Right lung (tissue), 2 donors: ENCODE measurements at regions not wholly inside any gene's neighbourhood (a gene's known extent, or its start where the extent isn't known, plus 50 kb on each side); places are given as distances from the start of the nearest gene placed in this dataset.
"Not testable (repeated sequence)": the region's sequence is repeated elsewhere in the genome, so short reads cannot be mapped to it uniquely, and the experiment has no call there.

ENCODE experiments used
- DNase-seq, 2 donors: peaks; one replicate each; pipeline ENCODE4 v3.0.0-alpha.2; 2013

DNA sequence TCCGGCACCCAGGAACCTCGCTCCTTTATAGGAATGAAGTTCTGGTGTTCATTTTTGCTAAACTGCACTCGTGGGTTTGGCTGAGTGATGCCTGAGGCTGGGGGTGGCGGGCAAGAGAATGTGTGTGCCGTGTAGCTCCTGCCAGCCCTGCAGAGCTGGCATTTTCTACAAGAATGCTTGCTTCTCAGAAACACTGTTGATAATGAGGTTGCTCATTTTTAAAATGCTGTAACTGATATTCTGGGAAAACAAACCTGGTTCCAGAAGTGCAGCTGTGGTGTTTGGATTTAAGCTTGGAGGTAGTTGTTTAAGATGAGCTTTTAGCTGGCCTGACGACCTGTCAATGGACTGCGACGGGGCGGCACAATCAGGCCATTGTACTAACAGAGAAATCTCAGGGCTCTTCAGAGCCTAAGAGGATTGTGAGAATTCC, 511.9 kb upstream of the TNP1 start:
- no peak for DNase-seq

GRCh38 chr2:217370391-217370790, 510.5 kb upstream of the TNP1 start:
- DNase-seq: no peak

DNA sequence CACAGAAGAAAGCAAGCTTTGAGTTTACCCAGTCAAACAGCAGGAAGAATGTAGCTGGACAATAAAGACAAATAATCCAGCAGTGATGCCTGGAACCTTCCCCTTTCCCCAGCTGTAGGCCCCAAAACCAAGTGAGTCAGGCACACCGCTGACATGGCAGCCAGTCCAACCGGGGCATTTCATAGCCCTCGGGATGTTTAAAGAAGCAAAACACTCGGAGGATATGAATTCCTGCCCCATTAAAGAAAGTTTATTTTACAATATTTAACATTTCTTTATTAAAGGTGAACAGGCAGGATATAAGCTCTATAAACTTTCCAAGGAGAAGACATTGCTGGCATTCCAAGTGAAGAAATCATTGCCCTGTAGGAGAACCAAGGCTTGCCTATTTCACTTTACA, 507.6 kb upstream of the TNP1 start:
- no peak for DNase-seq

- no peak for DNase-seq
These were observed 507.1 kb upstream of the TNP1 start for GRCh38 chr2:217366966-217367365.

- DNase-seq: no peak
These were observed 506.5 kb upstream of the TNP1 start for GRCh38 chr2:217366266-217366895.

DNA sequence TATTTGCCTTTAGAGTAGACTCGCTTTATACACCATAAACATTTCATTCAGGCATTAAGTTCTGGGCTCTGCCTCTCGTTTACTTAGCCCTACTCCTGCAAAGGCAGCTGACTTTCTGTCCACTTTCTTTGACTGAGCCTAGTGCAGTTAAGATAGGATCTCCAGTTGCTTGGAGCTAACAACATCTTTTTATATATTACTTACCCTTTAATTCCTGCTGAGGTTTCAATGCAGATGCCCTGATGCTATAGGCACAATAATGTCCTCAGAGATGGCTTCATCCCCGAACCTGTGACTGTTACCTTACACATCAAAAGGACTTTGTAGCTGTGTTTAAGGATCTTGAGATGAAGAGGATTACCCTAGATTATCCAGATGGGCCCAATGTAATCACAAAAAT, 505.8 kb upstream of the TNP1 start:
- no peak for DNase-seq

GRCh38 chr2:217364224-217364623, 504.4 kb upstream of the TNP1 start:
- DNase-seq: no peak

GRCh38 chr2:217363470-217363869, 503.6 kb upstream of the TNP1 start:
- no peak for DNase-seq

GRCh38 chr2:217362710-217363109, 502.8 kb upstream of the TNP1 start:
- DNase-seq: no peak

DNA sequence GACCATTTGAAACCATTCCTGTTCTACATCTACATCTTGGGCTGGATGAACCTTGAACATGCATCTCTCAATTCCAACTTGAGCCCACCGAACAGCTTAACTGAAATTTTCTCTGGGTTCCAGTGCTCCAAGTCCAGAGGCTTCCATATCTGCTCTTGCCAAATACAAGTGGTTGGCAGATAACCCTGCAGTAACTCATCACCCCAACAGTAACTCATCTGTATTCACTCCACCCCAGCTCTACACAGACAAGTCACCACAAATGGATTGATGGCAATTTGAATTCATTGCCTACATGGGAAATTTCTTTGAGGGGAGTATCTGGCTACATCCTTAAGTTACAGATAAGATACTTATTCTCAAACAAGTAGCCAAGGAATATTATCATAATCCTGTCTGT, 502.4 kb upstream of the TNP1 start:
- DNase-seq: no peak

GRCh38 chr2:217361483-217361880, 501.6 kb upstream of the TNP1 start:
- DNase-seq: no peak

GRCh38 chr2:217360781-217361482, 501.1 kb upstream of the TNP1 start:
- no peak for DNase-seq

DNA sequence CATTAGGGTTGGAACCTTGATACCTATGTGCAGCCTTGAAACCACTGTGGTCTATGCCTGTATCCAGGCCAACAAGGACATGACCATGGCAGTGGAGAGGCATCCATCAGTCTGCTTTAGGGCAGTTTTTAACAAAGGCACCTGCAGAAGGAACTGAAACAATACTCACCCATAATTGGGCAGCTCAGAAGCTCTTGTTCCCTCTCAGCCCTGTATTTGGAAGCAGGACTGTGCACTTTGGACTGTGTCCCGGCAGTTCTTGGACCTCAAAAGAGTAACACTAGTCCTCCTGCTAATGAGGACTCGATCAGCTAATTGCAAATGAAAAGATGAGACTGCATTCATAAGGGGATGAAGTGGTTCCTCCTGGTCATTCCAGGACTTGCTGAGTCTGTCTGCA, 500.2 kb upstream of the TNP1 start:
- no peak for DNase-seq

- DNase-seq: no peak
These were observed 498.2 kb upstream of the TNP1 start for GRCh38 chr2:217357886-217358620.

GRCh38 chr2:217356781-217357180, 496.9 kb upstream of the TNP1 start:
- DNase-seq: no peak

- DNase-seq: no peak
These were observed 496.3 kb upstream of the TNP1 start for GRCh38 chr2:217356142-217356541.

DNA sequence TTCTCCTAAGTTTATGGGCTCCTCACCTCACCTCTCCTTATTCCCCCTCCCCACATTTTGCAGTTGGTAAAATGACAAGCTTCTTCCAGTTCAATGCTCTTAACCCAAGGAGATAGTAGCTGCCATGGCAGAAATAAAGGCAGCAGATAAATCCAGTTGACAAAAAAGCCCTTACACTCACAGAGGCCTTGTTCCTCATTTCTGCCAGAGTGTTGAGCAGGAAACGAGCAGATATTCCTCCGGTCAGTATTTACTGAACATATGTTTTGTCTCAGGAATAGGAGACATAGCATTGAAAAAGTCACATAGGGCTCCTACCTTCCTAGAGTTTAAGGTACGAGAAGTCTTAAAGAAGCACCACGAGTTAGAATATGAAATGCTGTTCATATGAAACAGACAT, 493.7 kb upstream of the TNP1 start:
- DNase-seq: no peak

- DNase-seq: no peak
These were observed 491.5 kb upstream of the TNP1 start for GRCh38 chr2:217351378-217351777.

GRCh38 chr2:217349251-217349650, 489.4 kb upstream of the TNP1 start:
- no peak for DNase-seq

- not testable (repeated sequence) for DNase-seq
These were observed 487.8 kb upstream of the TNP1 start for GRCh38 chr2:217347630-217348029.

GRCh38 chr2:217346043-217346442, 486.2 kb upstream of the TNP1 start:
- not testable (repeated sequence) for DNase-seq

- DNase-seq: no peak
These were observed 481.0 kb upstream of the TNP1 start for GRCh38 chr2:217340899-217341298.

DNA sequence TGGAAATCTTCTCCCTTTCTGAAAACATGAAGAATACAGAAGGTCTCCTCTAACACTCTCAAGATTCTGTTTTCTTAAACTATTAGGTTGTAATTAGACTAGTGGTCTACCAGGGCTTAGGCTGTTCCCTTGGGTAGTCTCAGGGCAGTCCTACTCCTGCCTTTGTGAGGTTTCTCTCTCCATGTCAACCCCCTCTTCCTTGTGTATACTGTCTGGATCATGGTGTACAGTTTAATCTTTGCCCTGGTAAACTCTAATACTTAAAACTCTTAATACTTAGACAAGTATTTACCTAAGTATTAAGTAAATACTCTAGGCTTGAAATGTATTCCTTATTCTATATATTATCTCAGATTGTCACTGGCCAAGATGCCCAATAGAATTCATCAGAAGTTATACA, 480.3 kb upstream of the TNP1 start:
- DNase-seq: no peak
